ENCODE measurements at regions not wholly inside any gene's neighbourhood (a gene's known extent, or its start where the extent isn't known, plus 50 kb on each side); places are given as distances from the start of the nearest gene placed in this dataset.

DNA sequence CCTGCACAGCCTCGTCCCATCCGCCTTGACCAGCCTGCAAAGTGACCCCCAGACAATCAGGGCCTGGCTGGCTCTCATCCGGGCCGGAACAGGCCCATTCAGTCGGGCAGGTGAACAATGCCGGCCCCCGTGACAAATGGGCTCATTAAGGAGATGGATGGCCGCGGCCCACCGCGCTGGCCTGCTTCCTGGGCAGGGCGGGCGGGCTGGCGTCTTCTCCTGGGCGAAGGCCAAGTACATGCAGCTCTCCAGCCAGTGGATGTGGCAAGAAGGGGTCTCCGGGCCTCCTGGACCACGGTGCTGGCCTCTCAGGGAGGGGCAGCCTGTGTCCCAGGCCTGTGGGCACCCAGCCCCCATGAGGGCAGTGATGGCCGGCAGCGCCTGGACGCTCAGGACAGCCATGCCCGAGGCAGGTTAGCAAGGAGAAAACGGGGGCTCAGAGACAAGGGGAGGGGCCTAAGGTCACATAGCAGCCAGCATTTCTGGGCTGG lies 1022.8 kb downstream of the BRD1 start:
- TF ChIP-seq GATA3 (IDR thresholded peaks at IDR 0.05; ENCODE audit: low read depth, low read length) (no peak), GATA2 (IDR thresholded peaks at IDR 0.05; ENCODE audit: low read depth, low read length) (no peak)
